GM19025 (cell line): ENCODE measurements at regions not wholly inside any gene's neighbourhood (a gene's known extent, or its start where the extent isn't known, plus 50 kb on each side); places are given as distances from the start of the nearest gene placed in this dataset.

ENCODE experiments used
- ATAC-seq: cut with Tn5 transposase; IDR thresholded peaks from one replicate; pipeline ENCODE4 v1.9.1; 2021; ENCODE audit warnings: mild to moderate bottlenecking, low read depth, moderate library complexity; ENCODE audit not compliant: unreplicated experiment

GRCh38 chr11:15374418-15374817, 259.7 kb downstream of the INSC start:
- ATAC-seq: no peak

- ATAC-seq: no peak
These were observed 264.2 kb downstream of the INSC start for GRCh38 chr11:15378941-15379340.

GRCh38 chr11:15379483-15379882, 264.8 kb downstream of the INSC start:
- no peak for ATAC-seq

GRCh38 chr11:15390857-15391256, 276.1 kb downstream of the INSC start:
- ATAC-seq: no peak

GRCh38 chr11:15396778-15397177, 282.1 kb downstream of the INSC start:
- no peak for ATAC-seq

- ATAC-seq: no peak
These were observed 292.2 kb downstream of the INSC start for GRCh38 chr11:15406851-15407351.

- ATAC-seq: no peak
These were observed 297.3 kb downstream of the INSC start for GRCh38 chr11:15412054-15412453.

GRCh38 chr11:15418921-15419320, 304.2 kb downstream of the INSC start:
- no peak for ATAC-seq

GRCh38 chr11:15419696-15420095, 305.0 kb downstream of the INSC start:
- ATAC-seq: no peak

- ATAC-seq: no peak
These were observed 315.7 kb downstream of the INSC start for GRCh38 chr11:15430381-15430780.

GRCh38 chr11:15434529-15434928, 319.8 kb downstream of the INSC start:
- ATAC-seq: no peak

- ATAC-seq: no peak
These were observed 331.6 kb downstream of the INSC start for GRCh38 chr11:15446315-15446714.

GRCh38 chr11:15446929-15447328, 332.2 kb downstream of the INSC start:
- no peak for ATAC-seq

- ATAC-seq: no peak
These were observed 337.0 kb downstream of the INSC start for GRCh38 chr11:15451713-15452112.

- ATAC-seq: no peak
These were observed 338.6 kb downstream of the INSC start for GRCh38 chr11:15453211-15453765.

- no peak for ATAC-seq
These were observed 353.7 kb downstream of the INSC start for GRCh38 chr11:15468466-15468865.

- no peak for ATAC-seq
These were observed 356.5 kb downstream of the INSC start for GRCh38 chr11:15471048-15471894.

GRCh38 chr11:15471895-15472799, 357.4 kb downstream of the INSC start:
- ATAC-seq: no peak

- peak; percentile 54 for ATAC-seq
These were observed 359.5 kb downstream of the INSC start for GRCh38 chr11:15473954-15474837.

GRCh38 chr11:15476371-15476917, 361.7 kb downstream of the INSC start:
- no peak for ATAC-seq
